HG03039 (cell line): ENCODE measurements at regions not wholly inside any gene's neighbourhood (a gene's known extent, or its start where the extent isn't known, plus 50 kb on each side); places are given as distances from the start of the nearest gene placed in this dataset.
"Not testable (repeated sequence)": the region's sequence is repeated elsewhere in the genome, so short reads cannot be mapped to it uniquely, and the experiment has no call there.

Experiments used
- ATAC-seq: cut with Tn5 transposase; IDR thresholded peaks from one replicate; pipeline ENCODE4 v1.9.1; 2021; ENCODE audit warnings: mild to moderate bottlenecking, moderate library complexity; ENCODE audit not compliant: unreplicated experiment

DNA sequence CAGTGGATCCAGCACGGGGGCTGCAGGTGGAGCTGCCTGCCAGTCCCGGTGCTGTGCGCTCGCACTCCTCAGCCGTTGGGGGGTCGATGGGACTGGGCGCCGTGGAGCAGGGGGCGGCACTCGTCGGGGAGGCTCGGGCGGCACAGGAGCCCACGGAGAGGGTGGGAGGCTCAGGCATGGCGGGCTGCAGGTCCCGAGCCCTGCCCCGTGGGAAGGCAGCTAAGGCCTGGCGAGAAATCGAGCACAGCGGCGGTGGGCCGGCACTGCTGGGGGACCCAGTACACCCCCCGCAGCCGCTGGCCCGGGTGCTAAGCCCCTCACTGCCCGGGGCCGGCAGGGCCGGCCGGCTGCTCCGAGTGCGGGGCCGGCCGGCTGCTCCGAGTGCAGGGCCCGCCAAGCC, 52.3 kb upstream of the MARK1 start:
- ATAC-seq = not testable (repeated sequence)

GRCh38 chr1:220475141-220475540, 52.8 kb upstream of the MARK1 start:
- ATAC-seq = not testable (repeated sequence)

GRCh38 chr1:220473440-220473839, 54.5 kb upstream of the MARK1 start:
- no peak for ATAC-seq

GRCh38 chr1:220462752-220463151, 65.2 kb upstream of the MARK1 start:
- no peak for ATAC-seq

- no peak for ATAC-seq
Observed at GRCh38 chr1:220458936-220459335, 69.0 kb upstream of the MARK1 start.

DNA sequence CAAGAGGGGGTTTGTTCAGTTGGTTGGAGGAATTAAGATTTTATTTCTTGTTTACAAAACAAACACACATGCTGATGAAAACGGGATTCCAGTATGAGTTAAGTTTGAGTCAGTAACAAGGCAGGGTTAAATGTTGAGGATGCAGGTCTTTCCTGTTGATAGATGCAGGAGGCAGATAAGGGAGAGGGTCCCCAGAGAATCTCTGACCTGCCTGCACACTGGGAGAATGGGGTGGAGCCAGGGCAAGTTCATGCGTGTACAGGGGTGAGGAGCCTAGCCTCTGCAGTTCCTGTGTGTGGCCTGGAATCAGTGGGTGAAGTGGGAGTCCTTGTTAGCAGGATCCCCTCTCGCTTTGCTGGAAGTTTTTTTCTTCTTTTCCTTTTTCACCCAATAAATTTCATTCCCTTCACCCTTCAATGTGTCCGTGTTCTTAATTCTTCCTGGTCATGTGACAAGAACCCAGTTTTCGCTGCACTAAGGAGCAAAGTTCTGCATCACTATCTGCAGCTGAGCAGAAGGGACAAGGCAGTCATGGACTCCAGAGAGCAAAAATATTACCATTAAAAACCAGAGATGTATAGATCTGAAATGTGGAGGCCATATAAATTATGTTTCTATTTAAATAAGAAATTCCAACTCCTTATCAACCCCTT, 69.9 kb upstream of the MARK1 start:
- no peak for ATAC-seq

DNA sequence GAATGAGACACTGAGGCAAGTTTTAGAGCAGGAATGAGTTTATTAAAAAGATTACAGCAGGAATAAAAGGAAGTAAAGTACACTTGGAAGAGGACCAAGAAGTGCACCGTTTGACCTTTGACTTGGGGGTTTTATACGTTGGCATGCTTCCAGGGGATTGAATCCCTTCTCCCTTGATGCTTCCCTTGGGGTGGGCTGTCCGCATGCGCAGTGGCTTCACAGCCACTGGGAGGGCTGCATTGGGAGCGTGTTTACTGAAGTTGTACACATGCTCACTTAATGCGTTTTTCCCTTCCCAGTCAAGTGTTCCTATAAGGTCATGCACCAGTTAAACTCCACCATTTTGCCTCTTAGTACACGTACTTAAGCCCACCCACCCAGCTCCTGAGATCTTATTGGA, 72.4 kb upstream of the MARK1 start:
- ATAC-seq = no peak

GRCh38 chr1:220454155-220454777, 73.7 kb upstream of the MARK1 start:
- no peak for ATAC-seq

- no peak for ATAC-seq
Observed at GRCh38 chr1:220453371-220453770, 74.6 kb upstream of the MARK1 start.

GRCh38 chr1:220451532-220451931, 76.4 kb upstream of the MARK1 start:
- ATAC-seq = no peak

GRCh38 chr1:220450927-220451326, 77.0 kb upstream of the MARK1 start:
- no peak for ATAC-seq

GRCh38 chr1:220448217-220448616, 79.7 kb upstream of the MARK1 start:
- ATAC-seq = no peak

GRCh38 chr1:220444586-220444985, 83.3 kb upstream of the MARK1 start:
- not testable (repeated sequence) for ATAC-seq

DNA sequence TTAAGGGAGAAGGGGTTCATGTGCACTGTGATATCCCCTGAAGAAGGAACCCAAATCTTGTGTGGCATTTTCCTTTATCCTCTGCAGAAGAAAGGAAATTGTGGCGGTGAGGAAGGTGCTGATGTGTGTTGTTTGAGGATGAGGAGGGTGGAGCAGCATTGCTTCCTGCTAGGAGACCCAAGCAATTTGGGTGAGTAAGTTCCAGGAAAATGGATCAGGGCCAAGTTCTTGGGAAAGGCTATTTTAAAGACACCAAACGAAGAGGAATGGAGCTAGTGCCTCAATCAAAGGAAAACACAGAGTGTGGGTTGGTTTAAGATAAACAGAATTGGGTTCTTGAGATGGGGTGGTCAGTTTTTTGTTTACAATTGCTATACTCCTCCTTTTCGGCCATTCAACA, 86.7 kb upstream of the MARK1 start:
- no peak for ATAC-seq

- no peak for ATAC-seq
Observed at GRCh38 chr1:220438741-220439140, 89.2 kb upstream of the MARK1 start.

DNA sequence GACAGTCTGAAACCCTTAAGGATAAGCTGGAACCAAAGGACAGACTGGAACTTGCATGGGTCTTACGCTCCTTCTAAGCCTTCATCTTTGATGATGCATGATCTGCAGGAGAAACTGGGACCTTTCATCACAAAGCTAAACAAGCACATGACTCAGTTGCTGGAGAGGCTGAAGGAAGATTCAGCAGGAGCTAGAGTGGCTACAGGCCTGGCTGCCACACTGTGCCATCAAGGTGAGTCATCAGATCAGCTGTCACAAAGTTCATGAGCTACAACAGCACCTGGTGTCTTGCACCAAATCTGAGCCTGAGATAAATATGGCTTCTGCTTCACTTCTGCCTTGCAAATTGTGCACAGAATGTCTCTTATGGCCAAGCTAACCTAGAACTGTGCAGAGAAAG, 95.5 kb upstream of the MARK1 start:
- ATAC-seq = no peak

DNA sequence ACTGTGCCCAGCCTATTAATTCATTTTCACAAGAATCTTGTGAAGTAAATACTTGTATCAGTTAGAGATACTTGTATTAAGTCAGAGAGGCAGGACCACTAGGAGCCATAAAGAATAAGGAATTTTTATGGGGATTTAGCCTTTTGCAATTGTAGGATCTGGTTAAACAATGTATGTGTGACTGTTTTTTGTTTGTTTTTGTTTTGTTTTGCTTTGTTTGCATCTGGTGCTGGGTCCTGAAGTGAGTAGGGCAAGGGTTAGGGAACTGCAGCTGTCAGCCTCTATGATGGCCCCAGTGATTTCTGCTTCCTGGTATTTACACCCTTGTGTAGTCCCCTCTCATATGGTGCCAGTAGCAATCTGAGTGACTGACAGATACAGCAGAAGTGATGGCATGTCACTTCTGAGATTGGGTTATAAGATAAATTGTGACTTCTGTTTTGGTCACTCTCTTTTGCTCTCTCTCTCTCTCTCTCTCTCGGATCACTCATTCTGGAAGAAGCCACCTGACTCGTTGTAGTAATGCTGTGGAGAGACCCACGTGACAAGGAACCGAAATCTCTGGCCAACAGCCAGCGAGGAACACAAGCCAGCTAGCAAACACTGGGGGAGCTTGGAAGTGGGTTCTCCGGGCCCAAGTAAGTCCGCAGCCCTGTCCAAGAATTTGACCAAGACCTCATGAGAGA, 96.2 kb upstream of the MARK1 start:
- no peak for ATAC-seq

- ATAC-seq = no peak
Observed at GRCh38 chr1:220430586-220430985, 97.3 kb upstream of the MARK1 start.

- ATAC-seq = no peak
Observed at GRCh38 chr1:220430059-220430458, 97.9 kb upstream of the MARK1 start.

- no peak for ATAC-seq
Observed at GRCh38 chr1:220426989-220427388, 100.9 kb upstream of the MARK1 start.

- no peak for ATAC-seq
Observed at GRCh38 chr1:220425852-220426251, 102.1 kb upstream of the MARK1 start.

DNA sequence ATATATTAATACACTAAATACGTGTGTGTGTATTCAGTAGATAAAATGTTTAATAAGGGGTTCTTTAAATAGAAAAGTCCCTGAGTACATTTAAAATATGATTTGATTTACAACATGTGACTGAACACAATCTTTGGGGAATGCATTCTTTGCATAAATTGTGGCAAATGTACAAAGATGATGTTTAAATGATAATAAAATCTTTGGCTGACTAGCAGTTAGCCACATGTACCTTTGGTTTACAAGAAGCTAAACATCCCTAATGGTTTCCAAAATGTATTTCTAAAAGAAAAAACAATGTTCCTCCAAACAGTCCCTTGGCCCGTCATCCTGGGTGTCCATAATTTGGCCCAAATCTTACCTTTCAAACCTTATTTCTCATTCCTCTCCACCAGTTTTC, 106.4 kb upstream of the MARK1 start:
- ATAC-seq = no peak
